ENCODE measurements at regions not wholly inside any gene's neighbourhood (a gene's known extent, or its start where the extent isn't known, plus 50 kb on each side); places are given as distances from the start of the nearest gene placed in this dataset.

- CTCF ChIA-PET: no interaction called here
- Histone ChIP-seq H3K56ac (ENCODE audit: extremely low read depth, insufficient read depth, low read length) (no peak overlapping the region), H2BK20ac (ENCODE audit: low read depth, low read length) (no peak overlapping the region), H3K4me2 (ENCODE audit: low read depth, low read length) (no peak overlapping the region), H4K5ac (ENCODE audit: low read depth, low read length) (no peak overlapping the region), H2AK9ac (replicated peaks; ENCODE audit: low read depth, low read length, poor library complexity) (no peak overlapping the region), H2BK15ac (ENCODE audit: low read depth, low read length) (no peak overlapping the region), H3K9ac (ENCODE audit: low read depth, low read length) (no peak overlapping the region), H3K4me3 (ENCODE audit: insufficient read depth, low read depth, low read length) (no peak overlapping the region), H4K91ac (ENCODE audit: insufficient read depth, low read depth, low read length) (no peak overlapping the region), H3K9me1 (ENCODE audit: insufficient read depth, low read length) (no peaks in the 10 kb centered on the region), H3K9me3 (ENCODE audit: control insufficient read depth, insufficient read depth, low read length) (peaks cover 6% of the 10 kb centered on the region), H2BK120ac (ENCODE audit: low read depth, low read length) (no peak overlapping the region), H3K4me1 (ENCODE audit: control insufficient read depth, insufficient read depth, low read length) (no peaks in the 10 kb centered on the region), H3K18ac (ENCODE audit: low read depth, low read length) (no peak overlapping the region), H3K36me3 (ENCODE audit: control insufficient read depth, insufficient read depth, low read length) (no peaks in the 10 kb centered on the region), H3K23ac (ENCODE audit: low read depth, low read length) (no peak overlapping the region), H3K4ac (ENCODE audit: low read depth, low read length) (no peak overlapping the region), H2AK5ac (ENCODE audit: low read depth, low read length) (no peak overlapping the region), H4K20me1 (ENCODE audit: insufficient read depth, low read length) (no peaks in the 10 kb centered on the region), H3K79me1 (ENCODE audit: low read depth in 1 of 2, low read length in 2 of 2) (no peaks in the 10 kb centered on the region), H3K27ac (ENCODE audit: insufficient read depth, low read length) (no peak overlapping the region), H4K8ac (ENCODE audit: low read depth in 2 of 2, low read length in 2 of 2) (no peak overlapping the region), H3K14ac (replicated peaks; ENCODE audit: low read depth, low read length) (no peak overlapping the region), H2BK5ac (ENCODE audit: low read depth, low read length, poor library complexity, severe bottlenecking) (no peak overlapping the region), H3K27me3 (ENCODE audit: control insufficient read depth, insufficient read depth, low read length) (no peaks in the 10 kb centered on the region), H2AFZ (replicated peaks; ENCODE audit: low read length, poor library complexity) (no peak overlapping the region)
- TF ChIP-seq SMC3 (IDR thresholded peaks at IDR 0.05; ENCODE audit: low read depth, low read length): no peak
- TF ChIP-seq CHD1 (IDR thresholded peaks at IDR 0.05; ENCODE audit: low read depth, low read length): no peak
- in situ Hi-C loops (cut with MboI; ENCODE audit: low sequenced_read_pairs): no loop called here
- POLR2A ChIA-PET (ENCODE audit: unreplicated experiment): no interaction called here
- no TSS peak for BruUV-seq (replicated peaks)
- WGBS, 2 experiments (ENCODE audit: extremely low coverage in 2 of 2, insufficient read length in 1 of 2): no CpG with 5 or more reads among the region's 2 CpGs
- dilution Hi-C loops (cut with HindIII; ENCODE audit: low sequenced_read_pairs, unreplicated experiment): no loop called here
- ATAC-seq (ENCODE audit: low read depth) (no peak), DNase-seq (no peak)
- intact Hi-C loops (cut with micrococcal nuclease): no loop called here
These were observed 664.2 kb downstream of the NXPH1 start for GRCh38 chr7:9097565-9098060.

Measured in IMR-90 (cell line).